CD4-positive, alpha-beta T cell treated with Interleukin-17A for 4 hours (primary cell): ENCODE measurements at regions not wholly inside any gene's neighbourhood (a gene's known extent, or its start where the extent isn't known, plus 50 kb on each side); places are given as distances from the start of the nearest gene placed in this dataset.
"Not testable (repeated sequence)": the region's sequence is repeated elsewhere in the genome, so short reads cannot be mapped to it uniquely, and the experiment has no call there.

Experiments used
- DNase-seq: peaks from one replicate; pipeline ENCODE4 v3.0.0-alpha.2; 2020; ENCODE audit warnings: mixed read lengths

DNA sequence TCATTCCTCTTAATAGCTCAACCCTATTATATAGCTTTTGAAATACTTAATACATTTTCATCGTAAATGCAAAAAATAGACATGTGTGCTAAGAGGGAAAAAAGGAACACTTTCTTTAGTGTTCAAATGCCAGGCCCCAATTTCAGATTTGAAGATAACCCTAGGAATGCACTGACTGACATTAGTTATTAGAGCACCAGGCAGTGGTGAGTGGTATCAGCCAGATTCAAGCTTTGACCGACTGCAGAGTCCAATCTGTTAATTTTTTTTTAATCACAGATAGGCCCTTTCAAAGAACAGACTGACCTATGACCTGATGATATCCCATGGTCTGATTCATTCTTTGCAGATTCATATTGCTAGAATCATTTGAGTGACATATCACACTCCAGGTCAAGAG lies 874.2 kb upstream of the CHORDC1 start:
- DNase-seq, result no peak

DNA sequence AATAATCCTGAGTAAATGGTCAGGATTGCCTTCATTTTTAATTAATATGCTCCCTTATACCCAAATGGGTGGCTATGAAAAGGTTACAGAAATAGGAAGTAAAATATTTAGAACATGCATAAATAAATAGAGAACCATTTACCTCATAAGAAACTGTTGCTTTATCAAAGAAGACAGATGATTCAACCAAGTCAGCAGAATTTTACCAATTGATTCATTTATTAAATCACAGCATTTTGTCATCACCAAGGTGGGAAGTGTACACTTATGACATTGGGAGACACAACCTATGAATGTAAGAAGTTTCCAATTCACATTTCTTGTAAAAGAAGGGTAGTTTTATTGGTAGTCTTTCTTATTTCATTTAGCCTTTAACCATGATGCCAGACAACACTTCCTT lies 870.3 kb upstream of the CHORDC1 start:
- no peak for DNase-seq

DNA sequence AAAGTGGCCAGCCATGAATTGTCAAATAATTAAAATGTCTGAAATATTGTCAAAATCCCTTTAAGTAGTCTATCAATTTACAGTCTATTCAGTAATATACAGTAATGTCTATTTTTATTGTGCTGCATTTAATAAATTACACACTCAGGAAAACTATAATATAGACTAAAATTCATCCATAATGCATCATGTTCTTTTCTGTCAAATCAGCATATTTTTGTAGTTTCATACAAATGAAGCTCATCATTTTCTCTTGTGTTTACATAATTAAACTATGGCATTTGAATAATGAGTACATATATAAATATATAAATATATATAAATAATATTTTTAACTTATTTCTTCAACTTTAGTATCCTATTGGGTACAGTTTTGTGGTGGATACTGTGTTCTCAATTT lies 868.7 kb upstream of the CHORDC1 start:
- no peak for DNase-seq

DNA sequence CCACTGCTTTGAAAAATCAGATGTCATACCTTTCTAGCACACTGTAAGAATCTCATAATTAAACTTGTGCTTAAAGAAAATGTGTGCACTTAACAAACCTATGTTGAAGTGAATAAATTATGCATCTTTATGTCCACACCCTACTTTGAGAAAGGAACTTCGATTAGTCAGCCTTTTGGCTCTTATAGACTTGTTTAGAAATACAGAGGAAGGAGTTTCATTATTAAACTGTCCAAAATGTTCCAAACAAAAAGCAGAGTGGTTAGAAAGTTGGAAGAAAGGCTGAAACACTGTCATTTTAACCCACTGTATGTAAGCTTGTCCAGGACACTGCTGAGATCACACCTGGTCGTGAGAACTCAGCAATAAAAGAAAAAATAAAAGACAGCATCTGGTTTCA lies 863.2 kb upstream of the CHORDC1 start:
- no peak for DNase-seq

DNA sequence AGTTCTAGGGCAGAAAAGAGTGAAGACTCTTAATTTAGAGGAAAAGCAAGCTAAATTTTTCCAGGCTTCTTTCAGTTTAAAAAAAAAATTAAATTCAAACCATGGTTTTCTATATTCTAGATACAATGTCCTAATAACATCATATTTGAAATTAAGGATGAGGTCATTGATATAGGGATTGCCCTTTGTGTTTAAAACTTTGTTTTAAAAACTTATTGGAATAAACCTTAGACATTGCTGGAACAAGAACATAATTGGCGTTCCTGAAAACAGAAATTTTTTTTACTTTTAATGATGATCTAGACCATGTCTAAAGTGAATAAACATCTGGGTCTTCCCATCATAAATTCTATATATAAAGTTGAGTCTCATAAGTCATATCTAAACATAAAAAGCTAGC lies 859.4 kb upstream of the CHORDC1 start:
- no peak for DNase-seq

DNA sequence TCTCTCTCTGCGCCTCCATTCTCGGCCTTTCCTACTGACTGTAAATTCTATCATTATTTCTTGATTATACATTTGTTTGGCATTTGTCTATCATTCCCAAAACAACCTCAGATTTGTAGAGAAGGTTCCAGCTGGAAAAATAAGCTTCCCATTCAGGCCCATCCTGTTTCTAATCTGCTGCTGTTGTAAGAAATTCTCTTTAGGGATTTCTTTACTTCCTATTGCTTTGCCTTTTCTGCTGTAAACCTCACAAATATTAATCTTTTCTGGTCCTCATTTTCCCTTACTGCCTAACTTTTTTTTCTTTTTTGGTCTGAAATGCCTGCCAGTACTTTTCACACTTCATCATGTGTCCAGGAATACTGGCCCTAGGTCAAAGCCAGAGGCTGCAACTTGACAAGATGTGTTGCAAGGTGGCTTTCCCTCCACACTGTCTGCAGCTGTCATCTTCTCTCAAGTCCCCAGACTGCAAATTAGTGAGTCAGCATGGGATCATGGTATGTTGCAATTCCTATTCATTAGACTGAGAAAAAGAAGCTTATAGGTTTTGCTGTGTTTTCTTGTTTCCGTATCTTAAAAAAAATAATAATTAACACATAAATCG lies 858.7 kb upstream of the CHORDC1 start:
- no peak for DNase-seq

DNA sequence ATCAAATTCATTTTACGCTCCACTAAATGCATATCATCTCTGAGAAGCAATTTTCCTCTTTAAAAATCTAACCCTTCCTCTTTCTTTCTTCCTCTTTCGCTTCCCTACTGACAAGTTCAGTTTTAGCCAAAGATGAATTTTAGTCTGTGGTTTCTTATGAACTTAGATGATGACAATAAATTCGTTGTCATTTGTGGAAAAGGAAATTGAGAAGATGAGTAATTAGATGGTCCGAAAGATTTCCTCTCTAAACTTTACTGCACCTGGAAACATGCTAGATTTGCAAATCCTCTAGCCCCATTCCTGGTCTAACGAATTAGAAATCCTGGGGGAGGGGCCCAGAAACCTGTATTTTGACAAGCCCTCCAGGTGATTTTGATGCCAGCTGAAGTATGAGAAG lies 855.4 kb upstream of the CHORDC1 start:
- no peak for DNase-seq

DNA sequence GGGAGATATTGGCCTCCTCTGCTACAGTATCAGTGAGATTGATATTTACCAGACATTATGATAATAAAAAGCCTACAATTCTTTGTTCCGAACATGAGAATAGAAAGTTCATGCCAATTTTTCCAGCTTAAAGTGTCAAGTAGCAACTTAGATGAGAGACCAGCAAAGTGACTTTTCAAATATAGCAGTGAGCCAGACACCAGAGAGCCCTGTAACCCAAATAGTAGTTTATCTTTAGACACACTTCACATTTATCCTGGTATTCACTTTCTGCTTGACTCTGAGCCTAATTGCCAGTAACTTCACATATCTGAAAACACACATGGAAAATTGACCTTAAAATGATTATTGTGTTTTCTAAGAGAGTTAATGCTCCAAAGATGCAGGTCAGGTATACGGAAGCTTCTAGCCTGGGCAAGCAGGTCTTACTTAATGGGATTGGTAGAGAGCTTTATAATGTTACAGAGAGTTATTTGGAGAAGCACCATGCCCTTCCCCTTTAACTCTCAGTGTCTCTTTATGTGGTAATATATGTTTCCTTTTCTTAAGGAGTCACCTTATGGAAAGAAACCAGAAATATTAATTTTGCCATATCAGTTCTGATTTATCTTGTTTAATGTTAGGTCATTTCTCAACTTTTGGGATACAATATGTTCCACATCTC lies 852.3 kb upstream of the CHORDC1 start:
- DNase-seq, result no peak

DNA sequence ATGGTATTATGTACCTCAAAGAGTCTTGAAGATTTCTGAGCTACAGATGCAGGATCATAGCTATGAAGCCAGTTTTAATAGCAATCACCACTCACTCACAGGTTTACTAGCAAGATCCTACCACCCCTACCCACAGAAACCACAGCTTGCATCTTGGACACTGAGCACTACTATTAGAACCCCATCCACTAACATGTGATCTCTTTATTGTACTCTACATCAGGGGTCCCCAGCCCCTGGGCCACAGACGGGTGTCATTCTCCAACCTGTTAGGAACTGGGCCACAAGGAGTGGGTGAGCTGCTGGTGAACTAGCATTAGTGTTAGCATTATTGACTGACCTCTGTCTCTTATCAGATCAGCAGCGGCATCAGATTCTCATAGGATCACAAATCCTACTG lies 844.8 kb upstream of the CHORDC1 start:
- DNase-seq, result no peak

DNA sequence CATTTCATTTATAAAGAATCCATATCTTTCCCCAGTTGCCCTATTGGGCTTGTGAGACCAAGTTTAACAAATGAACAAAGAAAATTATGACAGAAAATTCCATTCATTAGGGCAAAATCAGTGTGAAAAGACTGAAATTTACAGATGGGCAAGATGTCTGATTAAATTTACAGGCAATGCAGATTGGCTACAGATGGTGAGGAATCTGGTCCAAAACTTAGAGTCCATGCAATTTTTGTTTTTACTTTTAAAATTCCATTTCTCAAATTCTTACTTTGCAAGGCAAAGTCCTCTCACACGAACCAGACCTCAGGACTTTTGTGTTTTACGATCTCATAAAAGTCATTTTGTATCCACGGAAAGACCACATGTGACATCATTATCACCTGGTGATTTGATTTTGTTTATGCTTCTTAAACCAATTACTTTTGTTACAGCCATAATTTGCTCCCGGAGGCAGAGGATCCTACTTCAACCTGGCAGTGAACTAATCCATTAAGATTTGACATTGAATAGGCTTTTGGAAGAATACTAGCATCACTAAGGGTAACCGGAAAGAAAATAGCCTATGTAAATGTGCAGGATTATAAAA lies 843.7 kb upstream of the CHORDC1 start:
- no peak for DNase-seq

DNA sequence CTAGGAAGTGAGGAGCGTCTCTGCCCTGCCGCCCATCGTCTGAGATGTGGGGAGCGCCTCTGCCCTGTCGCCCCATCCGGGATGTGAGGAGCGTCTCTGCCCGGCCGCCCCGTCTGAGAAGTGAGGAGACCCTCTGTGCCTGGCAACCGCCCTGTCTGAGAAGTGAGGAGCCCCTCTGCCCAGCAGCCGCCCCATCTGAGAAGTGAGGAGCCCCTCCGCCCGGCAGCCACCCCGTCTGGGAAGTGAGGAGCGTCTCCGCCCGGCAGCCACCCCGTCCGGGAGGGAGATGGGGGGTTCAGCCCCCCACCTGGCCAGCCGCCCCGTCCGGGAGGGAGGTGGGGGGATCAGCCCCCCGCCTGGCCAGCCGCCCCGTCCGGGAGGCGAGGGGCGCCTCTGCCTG lies 840.5 kb upstream of the CHORDC1 start:
- not testable (repeated sequence) for DNase-seq

DNA sequence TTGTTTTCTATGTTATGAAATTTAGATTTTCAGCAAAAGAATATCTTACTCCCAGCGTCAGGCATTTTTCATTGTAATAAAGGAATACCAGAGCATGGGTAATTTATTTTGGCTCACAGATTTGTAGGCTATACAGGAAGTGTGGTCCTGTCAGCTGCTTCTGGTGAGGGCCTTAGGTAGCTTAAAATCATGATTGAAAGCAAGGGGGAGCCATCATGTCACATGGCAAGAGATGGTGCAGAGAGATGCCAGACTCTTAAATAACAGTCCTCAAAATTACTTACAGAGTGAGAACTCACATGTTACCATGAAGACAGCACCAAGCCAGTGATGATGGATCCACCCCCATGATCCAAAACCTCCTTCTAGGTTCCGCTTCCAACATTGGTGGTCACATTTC lies 825.0 kb upstream of the CHORDC1 start:
- no peak for DNase-seq

DNA sequence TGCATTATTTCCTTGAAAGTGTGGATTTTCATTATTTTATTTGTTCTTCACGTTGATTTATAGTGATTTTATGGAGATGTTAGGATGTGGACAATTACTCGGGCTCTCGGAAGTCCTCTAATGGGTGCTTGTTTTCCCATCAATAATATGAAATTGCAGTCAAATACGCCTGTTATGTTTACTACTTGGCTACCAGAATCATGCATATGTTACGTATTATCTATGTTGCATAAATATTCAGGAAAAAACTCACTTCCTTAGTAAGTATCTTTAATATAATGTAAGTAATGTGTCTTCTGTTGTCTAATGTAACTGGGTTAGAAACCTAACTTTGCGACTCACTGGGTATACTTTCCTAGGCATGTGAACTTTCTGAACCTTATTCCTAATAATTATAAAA lies 823.4 kb upstream of the CHORDC1 start:
- no peak for DNase-seq

DNA sequence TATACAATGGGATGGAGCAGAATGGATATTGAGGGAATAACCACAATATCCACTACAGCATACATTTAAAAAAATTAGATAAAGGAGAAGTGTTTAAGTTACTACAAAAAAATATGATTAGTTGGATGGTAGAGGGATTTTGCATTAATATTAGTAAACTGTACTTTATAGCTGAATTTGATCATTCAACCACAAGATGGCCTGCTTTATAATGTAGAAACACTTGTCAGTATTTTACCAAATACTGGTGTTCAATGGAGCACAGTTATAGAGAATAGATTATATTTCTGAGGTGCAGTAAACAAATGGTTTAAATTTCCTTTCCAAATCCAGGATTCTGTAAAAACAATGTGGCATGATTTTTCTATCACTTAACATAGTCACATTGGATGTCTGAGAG lies 818.8 kb upstream of the CHORDC1 start:
- DNase-seq, result no peak

DNA sequence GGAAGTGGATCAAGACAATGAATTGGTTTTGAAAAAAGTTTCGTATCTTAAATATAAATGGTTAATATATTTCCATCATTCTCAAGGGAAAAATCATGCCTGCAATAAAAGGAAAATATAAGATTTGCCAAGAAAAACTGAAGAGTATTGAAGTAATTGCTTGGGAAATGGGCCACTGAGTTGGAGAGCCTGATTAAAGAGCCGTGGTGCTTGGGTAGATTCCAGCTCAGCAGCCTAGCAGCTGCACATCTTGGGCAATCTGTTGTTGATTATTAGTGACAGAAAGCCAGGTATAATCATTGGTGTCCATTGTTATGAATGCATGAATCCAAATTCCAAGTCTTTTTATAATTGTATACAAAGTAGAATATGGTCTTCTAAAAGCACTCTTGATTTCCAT lies 800.9 kb upstream of the CHORDC1 start:
- no peak for DNase-seq

DNA sequence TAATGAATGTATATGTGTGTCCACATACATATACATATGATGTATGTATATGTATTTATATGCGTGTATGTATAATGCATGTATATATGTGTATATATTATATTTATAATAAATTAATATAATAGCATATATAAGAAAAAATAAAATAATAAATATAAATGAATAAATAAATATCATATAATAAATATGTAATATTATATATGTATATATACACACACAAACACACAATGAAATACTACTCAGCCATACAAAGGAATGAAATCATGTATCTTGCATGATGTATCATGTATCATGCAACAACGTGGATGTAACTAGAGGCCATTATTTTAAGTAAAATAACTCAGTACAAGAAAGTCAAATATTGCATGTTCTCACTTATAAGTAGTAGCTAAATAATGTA lies 788.7 kb upstream of the CHORDC1 start:
- no peak for DNase-seq

DNA sequence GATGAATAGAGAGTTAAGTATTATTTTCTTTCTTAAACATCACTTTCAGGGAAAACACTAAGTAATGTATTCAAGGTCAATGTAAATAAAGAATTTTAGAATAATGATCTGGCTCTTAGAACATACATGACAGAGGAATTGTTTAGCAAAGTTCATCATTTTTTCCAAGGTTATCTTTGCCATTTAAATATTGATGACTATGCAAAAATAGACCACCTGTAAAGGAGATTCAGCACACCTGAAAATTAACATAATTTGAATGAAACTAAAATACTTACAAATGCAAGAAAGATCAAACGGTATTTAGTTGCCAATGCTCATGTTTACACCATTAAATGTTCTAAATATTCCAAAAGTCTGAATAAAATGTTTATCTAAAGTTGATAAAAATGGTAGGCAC lies 782.6 kb upstream of the CHORDC1 start:
- no peak for DNase-seq

DNA sequence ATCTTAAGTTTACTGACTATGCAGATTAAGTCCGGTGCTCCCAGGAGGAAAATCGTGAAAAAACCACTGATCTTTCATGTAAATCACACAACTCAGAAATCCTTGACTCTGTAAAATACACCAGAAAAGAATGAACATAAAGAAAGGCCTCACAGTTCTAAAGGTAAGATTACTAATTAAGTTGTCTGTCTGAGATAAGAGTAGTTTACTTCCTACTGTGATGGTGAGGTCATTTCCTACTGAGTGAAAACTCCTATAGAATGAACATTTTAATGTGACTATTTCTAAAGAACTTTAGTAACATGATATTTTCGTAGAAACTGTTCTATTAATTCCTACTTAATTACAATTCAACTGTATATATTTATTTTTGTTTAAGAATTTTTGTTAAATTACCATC lies 774.4 kb upstream of the CHORDC1 start:
- DNase-seq, result no peak

DNA sequence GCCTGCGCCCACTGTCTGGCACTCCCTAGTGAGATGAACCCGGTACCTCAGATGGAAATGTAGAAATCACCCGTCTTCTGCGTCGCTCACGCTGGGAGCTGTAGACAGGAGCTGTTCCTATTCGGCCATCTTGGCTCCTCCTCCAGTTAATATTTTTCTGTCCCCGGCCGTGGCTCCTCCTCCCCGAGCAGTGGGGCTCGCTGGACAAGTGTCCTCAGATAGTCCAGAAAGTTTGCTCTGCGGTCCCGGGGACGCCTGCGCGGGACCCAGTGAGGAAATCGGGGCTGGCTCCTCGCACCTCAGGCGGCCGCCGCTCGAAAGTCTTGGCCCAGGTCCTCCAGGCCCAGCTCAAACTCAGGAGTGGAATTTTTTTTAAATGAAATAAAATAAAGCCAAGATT lies 749.3 kb upstream of the CHORDC1 start:
- not testable (repeated sequence) for DNase-seq

DNA sequence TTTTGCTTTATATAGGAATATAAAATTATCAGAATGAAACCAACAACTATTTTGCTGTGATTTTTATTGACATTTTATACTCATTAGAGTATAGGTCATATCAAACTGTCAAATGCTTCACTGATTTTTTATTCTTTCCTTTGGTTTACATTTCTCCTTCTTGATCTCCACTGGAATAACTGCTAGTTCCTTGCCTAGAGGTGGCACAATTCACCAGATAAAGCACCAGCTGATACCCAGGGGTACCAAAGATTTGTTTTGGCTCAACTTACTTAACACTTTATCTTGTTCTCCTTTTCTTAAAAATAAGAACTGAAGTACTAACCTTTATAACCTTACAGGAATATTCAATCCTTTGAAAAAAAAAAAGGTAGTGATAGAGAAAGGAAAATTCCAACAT lies 725.1 kb upstream of the CHORDC1 start:
- no peak for DNase-seq

DNA sequence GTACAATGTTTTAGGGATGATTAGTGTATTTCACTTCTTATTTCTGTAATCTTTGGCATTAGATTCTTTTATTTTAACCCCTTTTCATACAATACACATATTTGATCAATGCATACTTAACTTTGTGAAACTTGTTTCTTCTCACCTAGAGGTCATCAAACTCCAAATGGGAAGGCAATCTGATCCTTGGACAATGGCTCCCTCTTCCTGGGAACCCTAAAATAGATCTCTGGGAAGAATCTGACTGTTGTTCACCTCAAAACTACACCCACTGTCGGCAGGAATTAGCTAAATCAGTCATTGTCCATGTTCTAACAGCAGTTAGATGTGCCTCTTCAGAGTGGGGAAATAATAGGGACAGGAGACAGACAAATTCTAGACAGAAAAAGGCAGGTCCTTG lies 707.4 kb upstream of the CHORDC1 start:
- no peak for DNase-seq

DNA sequence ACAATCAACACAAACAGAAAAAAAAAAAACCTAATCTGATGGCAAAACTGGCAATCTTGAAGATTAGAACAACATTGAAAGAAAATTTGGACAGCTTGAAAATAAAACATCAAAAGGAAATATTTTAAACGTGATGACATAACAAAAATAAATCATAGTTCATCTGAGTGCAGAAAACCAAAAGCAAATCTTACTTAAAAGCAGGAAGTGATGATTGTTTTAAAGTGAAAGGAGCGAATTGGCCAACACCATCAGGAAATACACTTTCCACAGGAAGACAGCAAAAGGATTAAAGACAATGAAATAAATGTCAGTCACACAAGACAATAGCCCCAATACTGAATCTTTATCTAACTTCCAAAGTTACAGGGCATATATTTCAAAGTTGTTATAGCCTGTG lies 696.5 kb upstream of the CHORDC1 start:
- no peak for DNase-seq

DNA sequence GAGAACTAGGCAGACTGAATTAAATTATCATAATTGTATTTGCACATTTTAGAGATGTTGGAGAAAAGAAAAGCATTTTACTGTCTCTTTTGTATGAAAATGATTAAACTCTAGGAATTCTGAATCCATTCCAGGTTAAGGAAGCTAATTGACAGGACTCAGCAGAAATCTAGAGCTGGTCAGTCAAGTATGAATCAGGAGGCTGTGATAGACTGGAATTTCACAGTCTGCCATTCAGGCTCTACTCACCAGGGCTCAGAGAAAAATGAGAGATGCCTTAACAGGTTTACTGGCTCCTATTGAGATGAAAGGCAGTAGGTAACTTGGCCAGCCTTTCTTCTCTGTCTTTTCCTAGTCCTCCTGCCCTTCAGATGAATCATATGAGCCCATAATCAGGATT lies 693.9 kb upstream of the CHORDC1 start:
- DNase-seq, result no peak

DNA sequence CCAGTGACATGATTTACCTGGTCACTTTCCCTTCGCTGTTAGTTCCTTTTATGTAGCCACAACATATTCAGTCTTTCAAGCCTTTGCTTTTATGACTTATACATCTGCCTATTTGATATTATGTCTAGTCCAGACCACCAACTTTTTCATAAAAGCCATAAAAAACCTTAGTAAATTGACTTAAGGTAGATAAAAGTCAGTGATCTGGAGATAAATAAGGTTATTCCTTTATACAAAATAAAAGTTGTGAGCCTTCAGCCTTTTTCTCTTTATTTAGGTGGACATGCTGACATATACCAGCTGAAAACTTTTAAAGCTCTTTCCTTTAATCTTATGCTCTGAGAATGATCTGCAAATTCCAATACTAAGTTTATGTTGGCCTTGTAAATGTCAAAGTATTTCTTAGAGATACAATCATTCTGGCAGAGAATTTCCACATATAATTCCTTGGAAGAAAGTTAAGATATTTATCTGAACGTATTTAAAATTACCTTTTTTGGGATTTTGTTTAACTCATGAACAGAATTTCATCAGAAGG lies 690.4 kb upstream of the CHORDC1 start:
- no peak for DNase-seq

DNA sequence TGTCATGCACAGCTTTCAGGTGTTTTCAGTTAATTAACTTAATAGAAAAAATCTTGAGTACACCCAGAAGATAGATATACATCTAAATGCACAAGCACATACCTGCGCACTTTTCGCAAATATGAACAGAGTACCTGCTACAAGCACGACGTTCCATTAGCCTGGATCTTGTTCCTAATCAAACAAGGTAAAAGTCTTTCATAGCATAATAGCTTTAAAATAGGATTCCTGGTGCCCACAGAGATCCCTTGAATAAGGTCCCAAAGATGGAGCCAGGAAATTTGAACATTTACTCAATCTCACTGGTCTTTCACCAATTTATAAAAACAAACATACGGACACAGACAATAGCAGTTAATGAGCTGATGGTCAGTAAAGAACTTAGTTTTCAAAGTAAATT lies 689.8 kb upstream of the CHORDC1 start:
- DNase-seq, result no peak
